ENCODE measurements at regions not wholly inside any gene's neighbourhood (a gene's known extent, or its start where the extent isn't known, plus 50 kb on each side); places are given as distances from the start of the nearest gene placed in this dataset.
A peak's percentile ranks its signal among the peaks of the same experiment; 100 is the strongest.

DNA sequence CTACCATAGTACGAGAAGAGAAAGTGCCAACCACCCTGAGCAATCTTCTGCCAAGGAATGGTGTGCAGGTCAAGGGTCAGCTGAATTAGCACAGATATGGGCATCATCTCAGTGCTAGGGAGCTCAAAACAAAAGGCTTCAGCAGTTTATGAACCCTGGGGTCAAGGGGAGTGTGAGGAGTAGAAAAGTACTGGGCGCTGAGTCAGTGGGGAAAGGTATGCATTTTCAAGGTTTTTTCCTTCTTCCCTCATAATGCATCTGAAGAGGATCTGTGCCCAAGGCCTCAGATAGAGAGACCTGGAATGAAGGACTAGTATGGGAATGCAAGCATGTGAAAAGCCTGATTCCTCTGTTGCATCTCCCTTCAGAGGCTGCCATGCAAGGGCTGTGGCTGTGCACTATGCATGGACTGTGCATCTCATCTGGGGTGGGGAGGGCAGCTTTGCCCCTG lies 81.7 kb downstream of the PERP start:
- H3K4me1 Mint-ChIP-seq (ENCODE audit: low read depth): no peaks in the 10 kb centered on the region
- no peaks in the 10 kb centered on the region for H3K36me3 Mint-ChIP-seq (ENCODE audit: insufficient read depth in 2 of 2)
- H3K27me3 Mint-ChIP-seq (ENCODE audit: low read depth): peaks cover 27% of the 10 kb centered on the region
- no peaks in the 10 kb centered on the region for H3K9me3 Mint-ChIP-seq
- no peak for DNase-seq
- no peak overlapping the region for H3K4me3 Mint-ChIP-seq
- no peak overlapping the region for H3K27ac Mint-ChIP-seq
- no peak for ATAC-seq (replicated peaks in 1 of 2)

DNA sequence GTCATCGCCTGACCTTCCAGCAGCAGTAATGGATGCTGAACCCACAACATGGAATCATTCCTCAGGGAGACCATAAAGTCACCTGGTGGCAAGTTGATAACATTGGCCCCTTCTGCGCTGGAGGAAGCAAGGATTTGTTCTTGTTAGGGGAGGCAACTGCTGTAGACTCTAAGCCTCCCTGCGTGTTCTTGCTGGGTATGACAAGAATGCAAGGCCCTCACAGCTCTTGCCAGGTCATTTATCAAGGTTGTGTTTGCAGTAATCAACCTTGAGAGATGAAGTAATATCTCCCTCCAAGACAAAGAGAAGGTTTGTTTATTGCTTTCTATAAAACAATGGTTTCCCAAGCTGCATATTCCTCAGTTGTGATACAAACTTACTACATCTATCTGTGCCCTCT lies 80.9 kb downstream of the PERP start:
- no peak overlapping the region for H3K27ac Mint-ChIP-seq

DNA sequence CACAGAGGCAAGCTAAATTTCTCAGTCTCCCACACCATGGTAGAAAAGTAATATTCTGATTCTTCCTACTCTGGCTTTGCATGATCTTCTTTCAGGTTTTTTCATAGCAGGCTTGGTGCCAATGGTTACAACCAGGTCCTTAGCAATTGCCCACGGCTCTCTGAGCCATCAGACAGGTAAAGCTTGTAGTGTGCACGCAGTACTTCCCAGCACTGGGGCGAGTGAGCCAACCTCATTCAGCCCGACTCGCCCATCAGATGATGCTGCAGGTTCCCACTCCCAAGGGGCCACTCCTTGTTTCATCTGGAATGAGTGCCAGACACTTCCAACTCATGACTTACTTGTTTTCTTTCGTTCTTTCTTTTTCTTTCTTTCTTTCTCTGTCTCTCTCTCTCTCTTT lies 78.3 kb downstream of the PERP start:
- no peak overlapping the region for H3K27ac Mint-ChIP-seq
- no peaks in the 10 kb centered on the region for H3K9me3 Mint-ChIP-seq
- DNase-seq (no peak), ATAC-seq (replicated peaks in 1 of 2) (no peak)
- H3K36me3 Mint-ChIP-seq (ENCODE audit: insufficient read depth in 2 of 2): no peaks in the 10 kb centered on the region
- no peaks in the 10 kb centered on the region for H3K4me1 Mint-ChIP-seq (ENCODE audit: low read depth)
- no peak overlapping the region for H3K4me3 Mint-ChIP-seq
- H3K27me3 Mint-ChIP-seq (ENCODE audit: low read depth): peaks cover 19% of the 10 kb centered on the region

More for the DNA sequence above, 80.9 kb downstream of the PERP start:
- no peaks in the 10 kb centered on the region for H3K36me3 Mint-ChIP-seq (ENCODE audit: insufficient read depth in 2 of 2)
- no peak overlapping the region for H3K4me3 Mint-ChIP-seq
- H3K4me1 Mint-ChIP-seq (ENCODE audit: low read depth): no peaks in the 10 kb centered on the region
- ATAC-seq (replicated peaks in 1 of 2) (no peak), DNase-seq (no peak)
- no peaks in the 10 kb centered on the region for H3K9me3 Mint-ChIP-seq
- peaks cover 19% of the 10 kb centered on the region for H3K27me3 Mint-ChIP-seq (ENCODE audit: low read depth)

DNA sequence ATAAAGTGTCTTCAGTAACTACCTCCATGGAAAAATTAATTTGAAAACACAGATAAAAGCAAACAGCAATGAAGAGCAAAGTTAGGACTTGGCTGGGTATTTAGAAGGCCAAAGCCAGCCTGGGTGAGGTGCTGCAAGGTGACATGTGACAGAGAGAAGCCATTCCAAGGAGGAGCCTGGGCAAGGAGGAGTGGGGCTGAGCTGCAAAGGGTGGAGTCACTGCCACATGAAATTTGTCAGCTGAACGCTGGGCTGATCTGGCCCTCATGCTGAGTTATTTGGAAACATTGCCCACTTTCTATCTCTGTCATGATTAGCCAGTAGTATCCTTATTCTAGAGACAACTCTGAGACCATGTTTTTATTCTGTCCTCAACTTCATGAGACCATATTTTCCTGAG lies 76.3 kb downstream of the PERP start:
- Mint-ChIP-seq H3K4me3 (no peak overlapping the region), H3K36me3 (ENCODE audit: insufficient read depth in 2 of 2) (no peaks in the 10 kb centered on the region), H3K27ac (no peak overlapping the region), H3K4me1 (ENCODE audit: low read depth) (no peaks in the 10 kb centered on the region), H3K27me3 (ENCODE audit: low read depth) (peaks cover 11% of the 10 kb centered on the region), H3K9me3 (no peaks in the 10 kb centered on the region)
- DNase-seq: no peak
- peak in 1 of 2 donors; percentile 63 for ATAC-seq (replicated peaks in 1 of 2)

DNA sequence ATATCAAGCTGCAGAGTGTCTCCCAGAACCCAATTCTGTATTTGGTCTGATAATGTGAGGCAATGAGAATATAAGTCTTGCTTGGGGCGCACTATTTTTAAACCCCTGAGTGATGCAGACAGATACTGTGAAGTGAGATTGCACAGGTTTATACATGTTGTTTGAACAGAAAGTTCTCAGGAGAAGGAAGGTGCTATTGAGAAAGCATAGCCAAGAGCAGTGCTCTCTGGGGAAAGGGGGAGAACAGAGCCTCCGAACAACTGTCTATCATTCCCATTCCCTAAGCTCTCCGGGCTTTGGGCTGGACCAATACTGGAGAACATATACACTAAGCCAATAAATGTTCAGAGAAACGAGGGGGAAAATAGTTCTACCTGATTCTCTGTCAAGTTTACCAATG lies 75.8 kb downstream of the PERP start:
- H3K27ac Mint-ChIP-seq: no peak overlapping the region
- no peak overlapping the region for H3K4me3 Mint-ChIP-seq
- ATAC-seq (replicated peaks in 1 of 2): no peak
- DNase-seq: no peak
- H3K36me3 Mint-ChIP-seq (ENCODE audit: insufficient read depth in 2 of 2): no peaks in the 10 kb centered on the region
- H3K9me3 Mint-ChIP-seq: no peaks in the 10 kb centered on the region
- peaks cover 11% of the 10 kb centered on the region for H3K27me3 Mint-ChIP-seq (ENCODE audit: low read depth)
- H3K4me1 Mint-ChIP-seq (ENCODE audit: low read depth): no peaks in the 10 kb centered on the region

DNA sequence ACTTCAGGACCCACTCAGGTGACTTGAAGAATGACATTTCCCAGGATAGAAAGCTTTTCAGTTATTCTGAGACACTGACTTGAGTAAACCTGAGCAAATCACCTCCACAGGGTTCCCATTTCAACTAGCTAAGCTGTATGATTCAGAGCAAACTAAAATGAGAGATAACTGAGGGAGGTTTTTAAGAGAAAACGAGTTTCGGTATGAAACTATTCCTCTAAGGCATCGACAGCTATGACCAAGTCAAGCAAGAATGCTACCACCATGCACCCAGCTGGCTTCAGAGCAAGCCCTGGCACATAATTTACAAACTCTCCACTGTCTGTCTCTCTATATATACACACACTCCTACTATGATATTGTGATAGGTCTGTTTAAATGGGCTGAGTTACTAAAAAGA lies 75.4 kb downstream of the PERP start:
- Mint-ChIP-seq H3K36me3 (ENCODE audit: insufficient read depth in 2 of 2) (no peaks in the 10 kb centered on the region), H3K9me3 (no peaks in the 10 kb centered on the region), H3K4me1 (ENCODE audit: low read depth) (no peaks in the 10 kb centered on the region), H3K27me3 (ENCODE audit: low read depth) (peaks cover 11% of the 10 kb centered on the region), H3K27ac (no peak overlapping the region), H3K4me3 (no peak overlapping the region)
- DNase-seq (no peak), ATAC-seq (replicated peaks in 1 of 2) (peak in 1 of 2 donors; percentile 76)

DNA sequence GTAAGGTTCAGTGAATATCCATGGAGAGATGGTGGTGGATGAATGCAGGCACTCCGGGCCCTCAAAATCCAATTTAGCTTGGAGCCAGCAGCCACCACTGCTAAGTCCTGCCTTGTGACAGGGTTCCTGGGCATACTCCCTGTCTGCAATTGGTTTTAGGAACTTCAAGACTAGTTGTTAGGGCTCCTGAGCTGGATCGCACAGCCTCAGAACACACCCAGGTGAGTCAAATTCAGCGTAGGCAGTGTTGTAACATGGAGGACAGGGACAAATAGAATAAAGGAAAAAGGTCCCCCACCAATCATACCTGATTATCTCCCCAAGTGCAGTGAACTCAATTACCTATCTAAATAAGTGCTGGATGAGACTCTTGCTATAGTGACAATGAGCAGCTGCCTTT lies 74.6 kb downstream of the PERP start:
- peaks cover 6% of the 10 kb centered on the region for H3K27me3 Mint-ChIP-seq (ENCODE audit: low read depth)
- ATAC-seq (replicated peaks in 1 of 2) (no peak), DNase-seq (no peak)
- no peaks in the 10 kb centered on the region for H3K36me3 Mint-ChIP-seq (ENCODE audit: insufficient read depth in 2 of 2)
- no peaks in the 10 kb centered on the region for H3K4me1 Mint-ChIP-seq (ENCODE audit: low read depth)
- H3K9me3 Mint-ChIP-seq: no peaks in the 10 kb centered on the region
- H3K27ac Mint-ChIP-seq: no peak overlapping the region
- H3K4me3 Mint-ChIP-seq: no peak overlapping the region

DNA sequence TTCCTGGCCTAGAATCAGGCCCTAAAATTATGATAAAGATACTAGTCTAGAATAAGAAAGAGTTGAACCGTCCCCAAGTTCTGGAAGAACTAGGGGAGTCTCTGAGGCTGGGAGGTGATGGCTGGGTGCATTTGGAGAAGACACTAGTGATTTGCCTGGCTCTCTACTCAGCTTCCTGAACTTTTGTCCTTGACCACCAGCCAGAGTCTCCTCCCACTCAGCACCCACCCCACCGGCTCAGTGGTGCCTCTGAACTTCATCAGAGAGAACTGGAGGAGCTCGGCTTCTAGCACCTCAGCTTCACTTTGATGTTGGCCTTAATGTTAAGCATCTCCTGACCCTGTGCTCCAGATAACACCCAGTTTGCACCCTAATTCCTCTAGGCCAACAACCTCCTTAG lies 73.0 kb downstream of the PERP start:
- no peak overlapping the region for H3K27ac Mint-ChIP-seq
- no peak for ATAC-seq (replicated peaks in 1 of 2)

DNA sequence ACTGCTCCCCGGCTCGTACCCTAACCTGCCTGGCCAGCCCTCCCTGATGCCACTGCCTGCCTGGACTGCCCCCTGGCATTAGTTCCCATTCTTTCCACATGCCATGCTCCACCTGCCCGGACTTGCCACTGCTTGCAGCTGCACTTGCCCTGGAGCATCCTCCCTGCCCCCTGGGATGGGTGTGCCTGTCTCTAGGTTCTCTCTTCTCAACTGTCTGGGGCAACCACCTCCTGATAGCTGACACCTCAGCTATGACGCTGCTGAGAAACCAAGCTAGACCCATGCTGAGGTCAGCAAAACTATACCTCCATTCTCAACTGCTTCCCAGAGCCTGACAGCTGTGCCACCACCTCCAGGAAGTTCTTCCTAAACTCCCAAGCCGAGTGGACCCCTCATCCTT lies 72.1 kb downstream of the PERP start:
- no peaks in the 10 kb centered on the region for H3K36me3 Mint-ChIP-seq (ENCODE audit: insufficient read depth in 2 of 2)
- H3K4me1 Mint-ChIP-seq (ENCODE audit: low read depth): no peaks in the 10 kb centered on the region
- ATAC-seq (replicated peaks in 1 of 2) (no peak), DNase-seq (no peak)
- no peak overlapping the region for H3K4me3 Mint-ChIP-seq
- H3K27ac Mint-ChIP-seq: no peak overlapping the region
- no peaks in the 10 kb centered on the region for H3K9me3 Mint-ChIP-seq
- peaks cover 6% of the 10 kb centered on the region for H3K27me3 Mint-ChIP-seq (ENCODE audit: low read depth)

More for the DNA sequence above, 73.0 kb downstream of the PERP start:
- DNase-seq: no peak
- Mint-ChIP-seq H3K4me1 (ENCODE audit: low read depth) (no peaks in the 10 kb centered on the region), H3K27me3 (ENCODE audit: low read depth) (peaks cover 6% of the 10 kb centered on the region), H3K36me3 (ENCODE audit: insufficient read depth in 2 of 2) (no peaks in the 10 kb centered on the region), H3K4me3 (no peak overlapping the region), H3K9me3 (no peaks in the 10 kb centered on the region)

DNA sequence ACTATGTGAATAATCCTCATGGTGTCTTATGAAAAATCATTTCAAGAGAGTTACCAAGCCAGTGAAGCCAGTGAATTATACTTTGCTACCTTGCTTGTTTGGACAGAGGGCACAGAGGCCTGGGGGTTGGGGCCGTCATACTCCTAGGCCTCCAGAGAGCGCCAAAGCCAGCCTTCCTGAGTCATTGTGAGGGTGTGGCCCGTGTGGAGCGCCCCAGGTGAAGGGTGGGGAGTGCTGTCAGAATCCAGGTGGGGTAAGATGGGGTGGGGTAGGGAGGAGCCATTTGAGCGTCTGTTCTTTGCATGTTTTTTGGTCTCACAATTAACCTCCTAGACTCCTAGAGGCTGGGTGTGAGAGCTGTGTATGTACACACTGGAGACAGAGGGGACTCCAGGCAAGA lies 71.1 kb downstream of the PERP start:
- Mint-ChIP-seq H3K27me3 (ENCODE audit: low read depth) (peaks cover 6% of the 10 kb centered on the region), H3K27ac (no peak overlapping the region), H3K9me3 (no peaks in the 10 kb centered on the region), H3K4me3 (no peak overlapping the region), H3K4me1 (ENCODE audit: low read depth) (no peaks in the 10 kb centered on the region), H3K36me3 (ENCODE audit: insufficient read depth in 2 of 2) (no peaks in the 10 kb centered on the region)
- ATAC-seq (replicated peaks in 1 of 2) (no peak), DNase-seq (no peak)

DNA sequence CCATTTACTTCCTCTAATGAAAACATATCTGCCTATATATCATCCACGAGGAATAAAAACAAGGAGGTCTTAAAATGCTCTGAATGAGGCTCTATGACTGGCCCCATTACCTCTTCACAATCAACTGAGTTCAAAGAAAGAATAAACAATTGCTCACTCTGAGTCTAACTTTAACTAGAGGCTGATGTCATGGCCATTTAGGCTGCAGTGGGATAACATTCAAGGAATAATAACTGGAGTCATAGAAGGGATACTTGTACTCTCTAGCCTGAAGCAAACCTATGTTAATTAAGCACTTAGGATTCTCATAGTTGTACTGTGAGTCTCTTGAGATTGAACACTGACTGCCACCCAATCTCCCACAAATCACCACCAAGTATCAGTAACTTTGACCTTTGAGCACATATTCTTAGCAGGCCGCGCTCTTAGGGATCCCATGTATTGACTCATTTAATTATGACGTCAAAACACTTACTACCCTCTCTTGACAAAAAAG lies 70.2 kb downstream of the PERP start:
- Mint-ChIP-seq H3K27ac (no peak overlapping the region), H3K36me3 (ENCODE audit: insufficient read depth in 2 of 2) (no peaks in the 10 kb centered on the region), H3K9me3 (no peaks in the 10 kb centered on the region), H3K27me3 (ENCODE audit: low read depth) (peaks cover 2% of the 10 kb centered on the region), H3K4me1 (ENCODE audit: low read depth) (no peaks in the 10 kb centered on the region), H3K4me3 (no peak overlapping the region)
- ATAC-seq (replicated peaks in 1 of 2) (no peak), DNase-seq (no peak)

DNA sequence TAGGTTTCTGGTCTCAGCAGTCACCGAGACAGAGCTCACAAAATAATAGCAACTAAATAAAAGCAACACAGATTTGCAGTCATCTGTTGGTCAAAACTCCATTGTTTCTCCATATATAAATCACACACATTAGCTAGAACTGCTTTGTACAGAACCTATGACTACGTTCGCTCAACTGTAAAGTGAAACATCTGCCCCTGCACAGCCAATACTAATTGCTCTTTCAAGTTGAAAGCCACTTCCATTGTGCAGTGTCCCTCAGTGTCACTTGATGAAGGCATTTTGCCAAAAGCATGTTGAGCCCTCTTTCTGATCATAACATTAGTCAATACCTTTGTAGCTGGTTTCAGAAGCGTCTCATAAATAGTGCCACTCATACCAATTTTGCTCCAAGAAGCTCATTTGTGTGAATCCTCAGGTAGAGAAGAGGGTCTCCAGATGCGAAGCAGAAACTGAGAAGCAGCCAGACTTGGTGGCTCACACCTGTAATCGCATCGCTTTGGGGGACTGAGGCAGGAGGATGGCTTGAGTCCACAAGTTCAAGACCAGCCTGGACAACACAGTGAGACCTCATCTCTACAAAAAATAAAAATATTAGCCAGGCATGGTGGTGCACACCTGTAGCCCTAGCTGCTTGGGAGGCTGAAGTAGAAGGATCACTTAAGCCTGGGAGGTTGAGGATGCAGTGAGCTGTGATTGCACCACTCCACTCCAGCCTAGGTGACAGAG lies 68.9 kb downstream of the PERP start:
- no peak overlapping the region for H3K4me3 Mint-ChIP-seq
- ATAC-seq (replicated peaks in 1 of 2): no peak
- no peak overlapping the region for H3K27ac Mint-ChIP-seq

More for the DNA sequence above, 68.9 kb downstream of the PERP start:
- Mint-ChIP-seq H3K4me1 (ENCODE audit: low read depth) (no peaks in the 10 kb centered on the region), H3K9me3 (no peaks in the 10 kb centered on the region), H3K27me3 (ENCODE audit: low read depth) (peaks cover 8% of the 10 kb centered on the region), H3K36me3 (ENCODE audit: insufficient read depth in 2 of 2) (no peaks in the 10 kb centered on the region)
- no peak for DNase-seq

Measured in activated T-cell treated with anti-CD3 and anti-CD28 coated beads, Interleukin-2, amount 50 U/mL, for 72 hours (primary cell).